ENCODE measurements at regions not wholly inside any gene's neighbourhood (a gene's known extent, or its start where the extent isn't known, plus 50 kb on each side); places are given as distances from the start of the nearest gene placed in this dataset.

GRCh38 chr2:177059293-177059692 is 153.3 kb upstream of the HNRNPA3 start:
- Histone ChIP-seq H3K4me3 (ENCODE audit: low read depth in 2 of 2, low read length in 2 of 2) (no peak overlapping the region), H3K4me1 (ENCODE audit: control insufficient read depth, insufficient read depth, low read length) (no peaks in the 10 kb centered on the region), H3K27me3 (ENCODE audit: control insufficient read depth, insufficient read depth, low read length) (no peaks in the 10 kb centered on the region; the same call in 1 of the 2 replicates), H3K27ac (ENCODE audit: low read length) (no peak overlapping the region), H3K9me3 (ENCODE audit: control insufficient read depth, insufficient read depth, low read depth, low read length) (no peaks in the 10 kb centered on the region), H3K36me3 (ENCODE audit: control insufficient read depth, insufficient read depth, low read length) (no peaks in the 10 kb centered on the region)
- ChIA-PET CTCF (no interaction called here), POLR2A (interaction anchor here (0.6 kb wide), 1 partner anchor 249 kb away, joined by 6 read pairs; no protein-coding TSS in a partner anchor)
- DNase-seq (ENCODE audit: low read depth, low spot score) (no peak), ATAC-seq (no peak)
- no peak for TF ChIP-seq CTCF (IDR thresholded peaks at IDR 0.05)
- TF ChIP-seq REST (IDR thresholded peaks at IDR 0.05; ENCODE audit: insufficient read depth in 1 of 2, low read depth in 2 of 2, low read length in 1 of 2): no peak
- no peak for TF ChIP-seq TCF7L2 (IDR thresholded peaks at IDR 0.05; ENCODE audit: low read depth, low read length)
- TF ChIP-seq POLR2AphosphoS5 (IDR thresholded peaks at IDR 0.05; ENCODE audit: low read depth, low read length): no peak
- TF ChIP-seq SIN3A (IDR thresholded peaks at IDR 0.05; ENCODE audit: borderline replicate concordance, insufficient read depth, low read depth, low read length): no peak
- intact Hi-C loops (cut with micrococcal nuclease; ENCODE audit: unreplicated experiment): no loop called here
- in situ Hi-C loops (cut with HindIII; ENCODE audit: low pct_unique_long_range_greater_than_20kb, low sequenced_read_pairs): no loop called here
- no TSS peak for BruUV-seq (replicated peaks)

DNA sequence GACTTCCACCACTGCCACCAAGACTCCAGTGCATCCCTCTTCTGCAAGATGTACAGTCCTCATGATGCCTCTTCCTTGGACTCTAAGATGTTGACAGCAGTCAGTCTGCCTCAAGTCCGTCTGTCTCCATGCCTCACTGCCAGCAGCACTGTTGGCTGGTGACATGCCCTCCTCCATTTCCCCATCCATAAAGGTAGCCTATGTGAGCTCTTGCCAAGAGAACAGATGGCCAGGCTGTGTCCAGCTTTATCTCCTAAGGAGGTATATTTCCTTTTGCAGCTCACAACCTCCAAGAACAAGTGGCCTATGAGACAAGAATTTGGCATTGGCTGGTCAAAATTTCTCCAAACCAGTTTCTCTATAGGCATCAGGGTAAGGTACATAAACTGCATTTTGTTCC is 149.3 kb upstream of the HNRNPA3 start:
- Histone ChIP-seq H3K27me3 (ENCODE audit: control insufficient read depth, insufficient read depth, low read length) (no peaks in the 10 kb centered on the region), H3K9me3 (ENCODE audit: control insufficient read depth, insufficient read depth, low read depth, low read length) (no peaks in the 10 kb centered on the region), H3K4me1 (ENCODE audit: control insufficient read depth, insufficient read depth, low read length) (no peaks in the 10 kb centered on the region), H3K4me3 (ENCODE audit: low read depth in 2 of 2, low read length in 2 of 2) (no peak overlapping the region), H3K36me3 (ENCODE audit: control insufficient read depth, insufficient read depth, low read length) (no peaks in the 10 kb centered on the region), H3K27ac (ENCODE audit: low read length) (no peak overlapping the region)
- no peak for ATAC-seq
- in situ Hi-C loops (cut with HindIII; ENCODE audit: low pct_unique_long_range_greater_than_20kb, low sequenced_read_pairs) (no loop called here), intact Hi-C loops (cut with micrococcal nuclease; ENCODE audit: unreplicated experiment) (no loop called here)
- BruUV-seq (replicated peaks): no TSS peak
- no peak for DNase-seq (ENCODE audit: low read depth, low spot score)
- TF ChIP-seq CTCF (IDR thresholded peaks at IDR 0.05): no peak
- TF ChIP-seq SIN3A (IDR thresholded peaks at IDR 0.05; ENCODE audit: borderline replicate concordance, insufficient read depth, low read depth, low read length): no peak
- no peak for TF ChIP-seq POLR2AphosphoS5 (IDR thresholded peaks at IDR 0.05; ENCODE audit: low read depth, low read length)
- no peak for TF ChIP-seq REST (IDR thresholded peaks at IDR 0.05; ENCODE audit: insufficient read depth in 1 of 2, low read depth in 2 of 2, low read length in 1 of 2)
- no peak for TF ChIP-seq TCF7L2 (IDR thresholded peaks at IDR 0.05; ENCODE audit: low read depth, low read length)
- ChIA-PET POLR2A (no interaction called here), CTCF (no interaction called here)
